Loucy (cell line): ENCODE measurements at regions not wholly inside any gene's neighbourhood (a gene's known extent, or its start where the extent isn't known, plus 50 kb on each side); places are given as distances from the start of the nearest gene placed in this dataset.

Experiments used
- H2AFZ ChIP-seq: fragments of 200-600 bp; sonication (generic); 2 replicates; pipeline ENCODE4 v1.6.0; 2016; ENCODE audit warnings: antibody characterized with exemption, mild to moderate bottlenecking, low read length, moderate library complexity
- H3F3A ChIP-seq: fragments of 200-600 bp; 2 replicates; pipeline ENCODE4 v1.6.0; 2016; ENCODE audit warnings: antibody characterized with exemption, low read depth, mild to moderate bottlenecking
- H3K27me3 ChIP-seq: fragments of 200-600 bp; sonication (generic); 2 replicates; pipeline ENCODE4 v1.6.1; 2014; ENCODE audit warnings: low read length, mild to moderate bottlenecking; ENCODE audit not compliant: insufficient read depth, poor library complexity, severe bottlenecking
- H3K36me3 ChIP-seq: fragments of 200-600 bp; sonication (generic); 2 replicates; pipeline ENCODE4 v1.6.1; 2016; ENCODE audit warnings: low read length; ENCODE audit not compliant: insufficient read depth
- H3K4me1 ChIP-seq: fragments of 200-600 bp; sonication (generic); 2 replicates; pipeline ENCODE4 v1.5.1; 2014; ENCODE audit warnings: low read length, mild to moderate bottlenecking; ENCODE audit not compliant: insufficient read depth, poor library complexity, severe bottlenecking
- H3K4me2 ChIP-seq: fragments of 200-600 bp; sonication (generic); 2 replicates; pipeline ENCODE4 v1.6.0; 2014; ENCODE audit warnings: antibody characterized with exemption, low read length, low read depth, mild to moderate bottlenecking; ENCODE audit not compliant: poor library complexity, severe bottlenecking
- H3K4me3 ChIP-seq: fragments of 200-600 bp; sonication (generic); 2 replicates; pipeline ENCODE4 v1.5.1; 2014; ENCODE audit warnings: low read length, mild to moderate bottlenecking, mixed read lengths; ENCODE audit not compliant: poor library complexity, severe bottlenecking
- H3K79me2 ChIP-seq: fragments of 200-600 bp; sonication (generic); 2 replicates; pipeline ENCODE4 v1.6.1; 2014; ENCODE audit warnings: low read length; ENCODE audit not compliant: insufficient read depth
- H3K9ac ChIP-seq: fragments of 200-600 bp; sonication (generic); 2 replicates; pipeline ENCODE4 v1.6.0; 2014; ENCODE audit warnings: mild to moderate bottlenecking, low read depth, low read length, moderate library complexity; ENCODE audit not compliant: poor library complexity, severe bottlenecking
- H3K9me2 ChIP-seq: fragments of 200-600 bp; sonication (generic); replicated peaks from 2 replicates; pipeline ENCODE4 v1.6.1; 2016; ENCODE audit warnings: low read depth, low read length, mixed read lengths
- H3K9me3 ChIP-seq: fragments of 200-600 bp; sonication (generic); 2 replicates; pipeline ENCODE4 v1.6.1; 2014; ENCODE audit warnings: mild to moderate bottlenecking, antibody characterized with exemption, low read length, low read depth; ENCODE audit not compliant: insufficient read depth
- H4K20me1 ChIP-seq: fragments of 200-600 bp; sonication (generic); 2 replicates; pipeline ENCODE4 v1.6.0; 2014; ENCODE audit warnings: antibody characterized with exemption, low read length, mild to moderate bottlenecking; ENCODE audit not compliant: insufficient read depth, poor library complexity, severe bottlenecking
- CTCF ChIP-seq: fragments of 200-600 bp; sonication (generic); conservative IDR thresholded peaks from 2 replicates; pipeline ENCODE4 v1.5.1; 2014; ENCODE audit warnings: mild to moderate bottlenecking, antibody characterized with exemption, low read length
- EZH2phosphoT487 ChIP-seq: fragments of 200-600 bp; IDR thresholded peaks from 2 replicates; pipeline ENCODE4 v1.6.1; 2018; ENCODE audit warnings: antibody characterized with exemption, mild to moderate bottlenecking, moderate library complexity, borderline replicate concordance

DNA sequence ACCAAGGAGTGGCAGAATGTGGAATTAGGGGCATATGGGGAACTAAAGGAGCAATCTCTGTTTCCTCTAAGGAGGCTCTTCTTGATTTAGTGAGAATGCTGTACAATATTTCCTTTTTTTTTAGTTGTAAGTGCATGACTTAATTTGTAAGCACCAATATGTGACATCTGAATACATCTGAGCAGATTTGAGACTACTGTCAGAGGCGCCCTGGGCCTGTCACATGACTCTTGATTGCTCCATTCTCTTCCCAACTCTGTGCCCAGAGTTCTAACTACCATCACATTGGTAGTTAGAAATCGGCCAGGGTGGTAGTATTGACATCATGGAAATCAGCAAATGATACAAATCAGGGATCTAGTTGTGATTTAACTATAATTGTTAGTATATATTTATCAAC, 110.1 kb upstream of the LMO4 start:
- Histone ChIP-seq H3K79me2 (no peaks in the 10 kb centered on the region), H3K9me3 (no peaks in the 10 kb centered on the region), H3K4me1 (no peaks in the 10 kb centered on the region), H2AFZ (no peak overlapping the region), H3K27me3 (no peaks in the 10 kb centered on the region), H3K4me2 (no peak overlapping the region), H3K9me2 (no peaks in the 10 kb centered on the region), H4K20me1 (no peaks in the 10 kb centered on the region), H3K9ac (no peak overlapping the region), H3K4me3 (no peak overlapping the region), H3F3A (no peaks in the 10 kb centered on the region), H3K36me3 (no peaks in the 10 kb centered on the region)
- TF ChIP-seq CTCF (no peak), EZH2phosphoT487 (no peak)

DNA sequence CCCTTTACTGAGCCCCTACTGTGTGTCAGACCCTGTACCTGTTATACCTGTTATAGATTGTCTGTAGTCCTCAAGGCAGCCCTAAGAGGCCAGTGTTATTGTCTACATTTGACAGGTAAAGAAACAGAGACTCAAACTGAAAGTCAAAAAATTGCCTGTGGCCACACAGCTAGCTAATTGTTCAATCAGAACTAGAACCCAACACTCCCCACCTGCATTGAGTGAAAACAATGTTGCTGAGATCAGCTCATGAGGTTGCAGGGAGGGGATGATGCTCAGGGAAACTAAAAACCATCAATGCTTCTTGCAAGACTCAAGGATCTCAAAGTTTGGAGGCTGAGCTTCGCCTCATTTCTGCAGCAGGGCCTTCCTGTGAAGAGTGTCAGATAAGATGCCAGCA, 109.5 kb upstream of the LMO4 start:
- no peaks in the 10 kb centered on the region for H3K9me2 ChIP-seq
- H3K79me2 ChIP-seq = no peaks in the 10 kb centered on the region
- TF ChIP-seq EZH2phosphoT487 (no peak), CTCF (no peak)
- no peak overlapping the region for H3K4me3 ChIP-seq
- no peak overlapping the region for H2AFZ ChIP-seq
- no peaks in the 10 kb centered on the region for H3F3A ChIP-seq
- no peaks in the 10 kb centered on the region for H3K36me3 ChIP-seq
- H4K20me1 ChIP-seq = no peaks in the 10 kb centered on the region
- no peak overlapping the region for H3K4me2 ChIP-seq
- H3K9me3 ChIP-seq = no peaks in the 10 kb centered on the region
- H3K27me3 ChIP-seq = no peaks in the 10 kb centered on the region
- no peaks in the 10 kb centered on the region for H3K4me1 ChIP-seq
- H3K9ac ChIP-seq = no peak overlapping the region

GRCh38 chr1:87219626-87220025, 109.1 kb upstream of the LMO4 start:
- no peaks in the 10 kb centered on the region for H3K4me1 ChIP-seq
- H3K9me2 ChIP-seq = no peaks in the 10 kb centered on the region
- no peak overlapping the region for H3K4me2 ChIP-seq
- TF ChIP-seq EZH2phosphoT487 = no peak
- TF ChIP-seq CTCF = no peak
- H3F3A ChIP-seq = no peaks in the 10 kb centered on the region
- no peaks in the 10 kb centered on the region for H4K20me1 ChIP-seq
- H3K4me3 ChIP-seq = no peak overlapping the region
- no peak overlapping the region for H2AFZ ChIP-seq
- no peak overlapping the region for H3K9ac ChIP-seq
- no peaks in the 10 kb centered on the region for H3K9me3 ChIP-seq
- no peaks in the 10 kb centered on the region for H3K27me3 ChIP-seq
- H3K79me2 ChIP-seq = no peaks in the 10 kb centered on the region
- no peaks in the 10 kb centered on the region for H3K36me3 ChIP-seq
